OCI-LY3 (cell line): ENCODE measurements at regions not wholly inside any gene's neighbourhood (a gene's known extent, or its start where the extent isn't known, plus 50 kb on each side); places are given as distances from the start of the nearest gene placed in this dataset.

Experiments
- H2AFZ ChIP-seq: fragments of 200-600, 300-600 bp; shearing (Covaris generic); 2 replicates; pipeline ENCODE4 v1.6.0; 2014; ENCODE audit warnings: antibody characterized with exemption, low read depth, low read length
- H3K27ac ChIP-seq: fragments of 200-600, 300-600 bp; sonication (generic); 2 replicates; pipeline ENCODE4 v1.5.1; 2014; ENCODE audit warnings: mild to moderate bottlenecking, low read length, moderate library complexity, mixed read lengths
- H3K27me3 ChIP-seq: fragments of 200-600, 300-600 bp; sonication (generic); 2 replicates; pipeline ENCODE4 v1.6.1; 2014; ENCODE audit warnings: low read depth, low read length, mixed read lengths
- H3K36me3 ChIP-seq: fragments of 200-600, 300-600 bp; sonication (generic); replicated peaks from 2 replicates; pipeline ENCODE3; 2014; ENCODE audit warnings: low read depth, low read length, mixed read lengths
- H3K4me1 ChIP-seq: fragments of 300-600, 200-600 bp; sonication (generic); 2 replicates; pipeline ENCODE4 v1.6.1; 2014; ENCODE audit warnings: low read length, mixed read lengths
- H3K4me2 ChIP-seq: fragments of 200-600, 300-600 bp; sonication (generic); 2 replicates; pipeline ENCODE4 v1.6.1; 2014; ENCODE audit warnings: low read length, mixed read lengths
- H3K4me3 ChIP-seq: fragments of 300-600, 200-600 bp; sonication (generic); 2 replicates; pipeline ENCODE4 v1.5.1; 2014; ENCODE audit warnings: antibody characterized with exemption, mild to moderate bottlenecking, low read length, moderate library complexity
- H3K79me2 ChIP-seq: fragments of 300-600, 200-600 bp; shearing (Covaris generic); 2 replicates; pipeline ENCODE4 v1.6.1; 2014; ENCODE audit warnings: mild to moderate bottlenecking, low read length, mixed read lengths
- H3K9ac ChIP-seq: fragments of 300-600, 200-600 bp; shearing (Covaris generic); 2 replicates; pipeline ENCODE4 v1.6.0; 2014; ENCODE audit warnings: mild to moderate bottlenecking, low read length, moderate library complexity
- H3K9me3 ChIP-seq: fragments of 200-600, 300-600 bp; shearing (Covaris generic); 2 replicates; pipeline ENCODE4 v1.6.1; 2014; ENCODE audit warnings: low read length, mixed read lengths; ENCODE audit not compliant: insufficient read depth
- H4K20me1 ChIP-seq: fragments of 200-600, 300-600 bp; sonication (generic); 2 replicates; pipeline ENCODE4 v1.6.1; 2016; ENCODE audit warnings: low read length, mixed read lengths; ENCODE audit not compliant: insufficient read depth
- EZH2phosphoT487 ChIP-seq: fragments of 200-600 bp; shearing (Covaris generic); IDR thresholded peaks from 2 replicates; pipeline ENCODE4 v1.6.1; 2018; ENCODE audit warnings: antibody characterized with exemption, mixed run types, low read depth
- TF ChIP-seq, protein P1 (sequence below): fragments of 200-600, 300-600 bp; sonication (generic); IDR thresholded peaks from 2 replicates; pipeline ENCODE4 v1.5.1; 2014; ENCODE audit warnings: antibody characterized with exemption, low read length, low read depth

- H3K9me3 ChIP-seq: no peaks in the 10 kb centered on the region
- no peak for TF ChIP-seq EZH2phosphoT487
- TF ChIP-seq, protein P1, sequence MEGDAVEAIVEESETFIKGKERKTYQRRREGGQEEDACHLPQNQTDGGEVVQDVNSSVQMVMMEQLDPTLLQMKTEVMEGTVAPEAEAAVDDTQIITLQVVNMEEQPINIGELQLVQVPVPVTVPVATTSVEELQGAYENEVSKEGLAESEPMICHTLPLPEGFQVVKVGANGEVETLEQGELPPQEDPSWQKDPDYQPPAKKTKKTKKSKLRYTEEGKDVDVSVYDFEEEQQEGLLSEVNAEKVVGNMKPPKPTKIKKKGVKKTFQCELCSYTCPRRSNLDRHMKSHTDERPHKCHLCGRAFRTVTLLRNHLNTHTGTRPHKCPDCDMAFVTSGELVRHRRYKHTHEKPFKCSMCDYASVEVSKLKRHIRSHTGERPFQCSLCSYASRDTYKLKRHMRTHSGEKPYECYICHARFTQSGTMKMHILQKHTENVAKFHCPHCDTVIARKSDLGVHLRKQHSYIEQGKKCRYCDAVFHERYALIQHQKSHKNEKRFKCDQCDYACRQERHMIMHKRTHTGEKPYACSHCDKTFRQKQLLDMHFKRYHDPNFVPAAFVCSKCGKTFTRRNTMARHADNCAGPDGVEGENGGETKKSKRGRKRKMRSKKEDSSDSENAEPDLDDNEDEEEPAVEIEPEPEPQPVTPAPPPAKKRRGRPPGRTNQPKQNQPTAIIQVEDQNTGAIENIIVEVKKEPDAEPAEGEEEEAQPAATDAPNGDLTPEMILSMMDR: no peak
Observed at GRCh38 chr16:77553130-77553529, 118.3 kb upstream of the ADAMTS18 start.

GRCh38 chr16:77555126-77555525 is 120.3 kb upstream of the ADAMTS18 start:
- Histone ChIP-seq H3K27me3 (peaks cover 14% of the 10 kb centered on the region), H3K36me3 (no peaks in the 10 kb centered on the region), H3K4me1 (no peaks in the 10 kb centered on the region), H3K9me3 (no peaks in the 10 kb centered on the region), H3K9ac (no peak overlapping the region), H3K79me2 (no peaks in the 10 kb centered on the region), H3K27ac (no peak overlapping the region), H4K20me1 (no peaks in the 10 kb centered on the region), H3K4me2 (no peak overlapping the region), H2AFZ (no peak overlapping the region), H3K4me3 (no peak overlapping the region)
- TF ChIP-seq EZH2phosphoT487: no peak
- TF ChIP-seq, protein P1: no peak

More at GRCh38 chr16:77553130-77553529, 118.3 kb upstream of the ADAMTS18 start:
- no peak overlapping the region for H3K4me2 ChIP-seq
- no peak overlapping the region for H3K9ac ChIP-seq
- no peaks in the 10 kb centered on the region for H3K4me1 ChIP-seq
- no peak overlapping the region for H3K27ac ChIP-seq
- no peak overlapping the region for H3K4me3 ChIP-seq
- no peaks in the 10 kb centered on the region for H3K79me2 ChIP-seq
- H2AFZ ChIP-seq: no peak overlapping the region
- H4K20me1 ChIP-seq: no peaks in the 10 kb centered on the region
- H3K36me3 ChIP-seq: no peaks in the 10 kb centered on the region
- H3K27me3 ChIP-seq: peaks cover 14% of the 10 kb centered on the region

GRCh38 chr16:77555791-77556190 is 121.0 kb upstream of the ADAMTS18 start:
- Histone ChIP-seq H3K36me3 (no peaks in the 10 kb centered on the region), H2AFZ (no peak overlapping the region), H3K27ac (no peak overlapping the region), H4K20me1 (no peaks in the 10 kb centered on the region), H3K9ac (no peak overlapping the region), H3K4me3 (no peak overlapping the region), H3K79me2 (no peaks in the 10 kb centered on the region), H3K4me2 (no peak overlapping the region), H3K27me3 (peaks cover 14% of the 10 kb centered on the region), H3K4me1 (no peaks in the 10 kb centered on the region), H3K9me3 (no peaks in the 10 kb centered on the region)
- TF ChIP-seq, protein P1: no peak
- TF ChIP-seq EZH2phosphoT487: no peak

- no peak overlapping the region for H3K4me3 ChIP-seq
- no peaks in the 10 kb centered on the region for H3K79me2 ChIP-seq
- H4K20me1 ChIP-seq: no peaks in the 10 kb centered on the region
- no peaks in the 10 kb centered on the region for H3K9me3 ChIP-seq
- H3K36me3 ChIP-seq: no peaks in the 10 kb centered on the region
- TF ChIP-seq, protein P1: no peak
- no peaks in the 10 kb centered on the region for H3K4me1 ChIP-seq
- H2AFZ ChIP-seq: no peak overlapping the region
- no peak overlapping the region for H3K27ac ChIP-seq
- H3K9ac ChIP-seq: no peak overlapping the region
- H3K4me2 ChIP-seq: no peak overlapping the region
- peaks cover 14% of the 10 kb centered on the region for H3K27me3 ChIP-seq
Observed at GRCh38 chr16:77556201-77556873, 121.5 kb upstream of the ADAMTS18 start.
